IMR-90 (cell line): ENCODE measurements at regions not wholly inside any gene's neighbourhood (a gene's known extent, or its start where the extent isn't known, plus 50 kb on each side); places are given as distances from the start of the nearest gene placed in this dataset.

ENCODE experiments used
- ATAC-seq: fragments of 200-7000 bp; cut with Tn5 transposase; 2 replicates; pipeline ENCODE4 v1.9.1; 2020; ENCODE audit warnings: low read depth, mild to moderate bottlenecking, moderate library complexity
- BruUV-seq: library from RNA; stranded (reverse); fragments of 400-500 nt; replicated peaks from 2 replicates; lab custom pipeline; 2021; lab: Mats Ljungman, UMichigan
- CTCF ChIA-PET: fragments of 300-600 bp; formaldehyde crosslinking; extraction: SDS; loops from one replicate; lab custom pipeline; 2021; ENCODE audit warnings: antibody characterized with exemption; lab: Yijun Ruan, JAX
- POLR2A ChIA-PET: fragments of 300-600 bp; sonication (Branson Sonifier 250); formaldehyde crosslinking; loops from one replicate; lab custom pipeline; 2022; ENCODE audit warnings: antibody characterized with exemption; ENCODE audit not compliant: unreplicated experiment; lab: Charles Lee
- DNase-seq: peaks from one replicate; pipeline ENCODE4 v3.0.0; 2013
- H2AFZ ChIP-seq: replicated peaks from 2 replicates; pipeline ENCODE3; 2013; ENCODE audit warnings: low read length, mild to moderate bottlenecking; ENCODE audit not compliant: poor library complexity
- H2AK5ac ChIP-seq: 2 replicates; pipeline ENCODE4 v1.6.1; 2013; ENCODE audit warnings: low read depth, low read length, inconsistent platforms
- H2AK9ac ChIP-seq: replicated peaks from 2 replicates; pipeline ENCODE3; 2013; ENCODE audit warnings: mild to moderate bottlenecking, low read depth, low read length, moderate library complexity; ENCODE audit not compliant: poor library complexity
- H2BK120ac ChIP-seq: 2 replicates; pipeline ENCODE4 v1.6.1; 2013; ENCODE audit warnings: low read depth, low read length, inconsistent platforms
- H2BK15ac ChIP-seq: 3 replicates; pipeline ENCODE4 v1.6.1; 2013; ENCODE audit warnings: low read depth, low read length, inconsistent platforms
- H2BK20ac ChIP-seq: 2 replicates; pipeline ENCODE4 v1.6.1; 2013; ENCODE audit warnings: low read depth, mild to moderate bottlenecking, inconsistent platforms, low read length, moderate library complexity
- H2BK5ac ChIP-seq: 2 replicates; pipeline ENCODE4 v1.6.1; 2013; ENCODE audit warnings: mild to moderate bottlenecking, low read depth, low read length, inconsistent platforms; ENCODE audit not compliant: poor library complexity, severe bottlenecking
- H3K14ac ChIP-seq: replicated peaks from 2 replicates; pipeline ENCODE4 v1.6.1; 2013; ENCODE audit warnings: low read depth, low read length, inconsistent platforms
- H3K18ac ChIP-seq: 2 replicates; pipeline ENCODE4 v1.6.1; 2013; ENCODE audit warnings: low read depth, low read length, control low read depth
- H3K23ac ChIP-seq: 2 replicates; pipeline ENCODE4 v1.6.1; 2013; ENCODE audit warnings: low read depth, low read length, inconsistent platforms
- H3K27ac ChIP-seq: 2 replicates; pipeline ENCODE4 v1.5.1; 2013; ENCODE audit warnings: mild to moderate bottlenecking, control low read depth, low read length; ENCODE audit not compliant: insufficient read depth
- H3K27me3 ChIP-seq: 2 replicates; pipeline ENCODE4 v1.6.1; 2013; ENCODE audit warnings: low read length; ENCODE audit not compliant: control insufficient read depth, insufficient read depth
- H3K36me3 ChIP-seq: 2 replicates; pipeline ENCODE4 v1.6.1; 2013; ENCODE audit warnings: low read length, mixed read lengths; ENCODE audit not compliant: control insufficient read depth, insufficient read depth
- H3K4ac ChIP-seq: 2 replicates; pipeline ENCODE4 v1.6.1; 2013; ENCODE audit warnings: low read depth, low read length, inconsistent platforms
- H3K4me1 ChIP-seq: 2 replicates; pipeline ENCODE4 v1.6.1; 2013; ENCODE audit warnings: low read length, mixed read lengths; ENCODE audit not compliant: control insufficient read depth, insufficient read depth
- H3K4me2 ChIP-seq: 2 replicates; pipeline ENCODE4 v1.6.1; 2013; ENCODE audit warnings: low read depth, mild to moderate bottlenecking, control low read depth, low read length, moderate library complexity
- H3K4me3 ChIP-seq: 2 replicates; pipeline ENCODE4 v1.5.1; 2013; ENCODE audit warnings: low read depth, mild to moderate bottlenecking, control low read depth, low read length, moderate library complexity; ENCODE audit not compliant: insufficient read depth
- H3K56ac ChIP-seq: 2 replicates; pipeline ENCODE4 v1.6.1; 2013; ENCODE audit warnings: low read length, inconsistent platforms; ENCODE audit not compliant: insufficient read depth; ENCODE audit errors: extremely low read depth
- H3K79me1 ChIP-seq, 2 experiments: 2 replicates each; pipeline ENCODE4 v1.6.1; 2013; ENCODE audit warnings: low read length in 2 of 2, inconsistent platforms in 1 of 2, low read depth in 1 of 2
- H3K9ac ChIP-seq: 2 replicates; pipeline ENCODE4 v1.6.1; 2013; ENCODE audit warnings: low read depth, low read length, control low read depth
- H3K9me1 ChIP-seq: 2 replicates; pipeline ENCODE4 v1.6.1; 2013; ENCODE audit warnings: low read length, inconsistent platforms; ENCODE audit not compliant: insufficient read depth
- H3K9me3 ChIP-seq: 2 replicates; pipeline ENCODE4 v1.6.1; 2013; ENCODE audit warnings: low read length; ENCODE audit not compliant: control insufficient read depth, insufficient read depth
- H4K20me1 ChIP-seq: 2 replicates; pipeline ENCODE4 v1.6.1; 2013; ENCODE audit warnings: low read length, inconsistent platforms; ENCODE audit not compliant: insufficient read depth
- H4K5ac ChIP-seq: 2 replicates; pipeline ENCODE4 v1.6.1; 2013; ENCODE audit warnings: mild to moderate bottlenecking, low read depth, low read length, control low read depth
- H4K8ac ChIP-seq, 2 experiments: 2 replicates each; pipeline ENCODE4 v1.6.1; 2013; ENCODE audit warnings: low read depth in 2 of 2, low read length in 2 of 2, control low read depth in 1 of 2, inconsistent platforms in 1 of 2
- H4K91ac ChIP-seq: 2 replicates; pipeline ENCODE4 v1.6.1; 2013; ENCODE audit warnings: low read depth, low read length, inconsistent platforms; ENCODE audit not compliant: insufficient read depth
- CHD1 ChIP-seq: IDR thresholded peaks from 2 replicates; pipeline ENCODE4 v1.6.1; 2012; ENCODE audit warnings: low read depth, low read length, improper control_type of control experiment
- CTCF ChIP-seq: conservative IDR thresholded peaks from 2 replicates; pipeline ENCODE4 v1.5.1; 2012; ENCODE audit warnings: mild to moderate bottlenecking, low read depth, low read length, improper control_type of control experiment
- ELK1 ChIP-seq: fragments of 150-350 bp; IDR thresholded peaks from 2 replicates; pipeline ENCODE4 v1.6.1; 2016; ENCODE audit warnings: low read depth, mild to moderate bottlenecking, low read length, moderate library complexity, borderline replicate concordance
- FOS ChIP-seq: fragments of 150-350 bp; IDR thresholded peaks from 2 replicates; pipeline ENCODE4 v1.6.1; 2016; ENCODE audit warnings: low read depth, low read length
- MAFK ChIP-seq: IDR thresholded peaks from 2 replicates; pipeline ENCODE4 v1.6.1; 2012; ENCODE audit warnings: low read depth, low read length, improper control_type of control experiment
- MAZ ChIP-seq: IDR thresholded peaks from 2 replicates; pipeline ENCODE4 v1.6.1; 2012; ENCODE audit warnings: low read depth, mild to moderate bottlenecking, low read length, improper control_type of control experiment, moderate library complexity, borderline replicate concordance
- NFE2L2 ChIP-seq: fragments of 150-350 bp; IDR thresholded peaks from 2 replicates; pipeline ENCODE4 v1.6.1; 2016; ENCODE audit warnings: low read depth, mild to moderate bottlenecking, low read length
- POLR2A ChIP-seq: IDR thresholded peaks from 2 replicates; pipeline ENCODE4 v1.6.1; 2012; ENCODE audit warnings: mild to moderate bottlenecking, low read depth, low read length
- RCOR1 ChIP-seq: IDR thresholded peaks from 2 replicates; pipeline ENCODE4 v1.6.1; 2012; ENCODE audit warnings: mild to moderate bottlenecking, low read length, improper control_type of control experiment; ENCODE audit not compliant: insufficient replicate concordance
- RFX5 ChIP-seq: IDR thresholded peaks from 2 replicates; pipeline ENCODE4 v1.8.0; 2012; ENCODE audit warnings: low read depth, mild to moderate bottlenecking, low read length, moderate library complexity
- SMC3 ChIP-seq: fragments of 150-350 bp; IDR thresholded peaks from 2 replicates; pipeline ENCODE4 v1.6.1; 2016; ENCODE audit warnings: low read depth, mild to moderate bottlenecking, antibody characterized with exemption, low read length, moderate library complexity
- USF2 ChIP-seq: fragments of 150-350 bp; IDR thresholded peaks from 2 replicates; pipeline ENCODE4 v1.6.1; 2017; ENCODE audit warnings: mild to moderate bottlenecking, antibody characterized with exemption, low read length, low read depth
- WGBS, 2 experiments: methylation state at CpG; one replicate each; pipeline versions ENCODE4 v1.1.5 to v1.1.7; 2013; ENCODE audit warnings: missing lambda C conversion rate in 2 of 2; ENCODE audit not compliant: insufficient read length in 1 of 2; ENCODE audit errors: extremely low coverage in 2 of 2; 5-methylcytosine and 5-hydroxymethylcytosine counted together
- dilution Hi-C: fragments of 300-500 bp; cut with HindIII; formaldehyde crosslinking; loops from one replicate; pipeline ENCODE4 v1.14.3; 2018; ENCODE audit warnings: low sequenced_read_pairs; ENCODE audit not compliant: unreplicated experiment
- in situ Hi-C: fragments of 300-500 bp; cut with MboI; formaldehyde crosslinking; loops from 3 replicates; pipeline ENCODE4 v1.14.3; 2019; ENCODE audit warnings: low sequenced_read_pairs, inconsistent platforms, mixed read lengths
- intact Hi-C: fragments of 100-400 bp; cut with micrococcal nuclease; formaldehyde crosslinking; loops from 2 replicates; pipeline ENCODE4 v1.10.0; 2022

- H3K27ac ChIP-seq: no peak overlapping the region
- H3K9me3 ChIP-seq: no peaks in the 10 kb centered on the region
- H4K5ac ChIP-seq: no peak overlapping the region
- no peak overlapping the region for H3K4me3 ChIP-seq
- H3K79me1 ChIP-seq: no peaks in the 10 kb centered on the region
- no peaks in the 10 kb centered on the region for H3K36me3 ChIP-seq
- H2BK15ac ChIP-seq: no peak overlapping the region
- H3K4ac ChIP-seq: no peak overlapping the region
- H2AFZ ChIP-seq: no peak overlapping the region
- H2BK5ac ChIP-seq: no peak overlapping the region
- no peak overlapping the region for H4K91ac ChIP-seq
- no peak overlapping the region for H3K4me2 ChIP-seq
- no peak overlapping the region for H3K23ac ChIP-seq
- POLR2A ChIA-PET: no interaction called here
- 78% methylated on average over 5 of the region's 14 CpGs; no CpG with 5 or more reads in 1 of the 2 experiments for WGBS, 2 experiments
- H3K18ac ChIP-seq: no peak overlapping the region
- no peaks in the 10 kb centered on the region for H3K9me1 ChIP-seq
- DNase-seq (no peak), ATAC-seq (no peak)
- H3K4me1 ChIP-seq: no peaks in the 10 kb centered on the region
- TF ChIP-seq CHD1: no peak
- TF ChIP-seq FOS: no peak
- no peak for TF ChIP-seq CTCF
- no peak for TF ChIP-seq SMC3
- TF ChIP-seq RFX5: no peak
- TF ChIP-seq MAZ: no peak
- no peak for TF ChIP-seq MAFK
- TF ChIP-seq ELK1: no peak
- TF ChIP-seq NFE2L2: no peak
- no peak for TF ChIP-seq RCOR1
- TF ChIP-seq USF2: no peak
- TF ChIP-seq POLR2A: no peak
- H3K56ac ChIP-seq: no peak overlapping the region
- in situ Hi-C loops: no loop called here
- no peak overlapping the region for H3K14ac ChIP-seq
- no peak overlapping the region for H4K8ac ChIP-seq
- dilution Hi-C loops: no loop called here
- intact Hi-C loops: no loop called here
- H2BK20ac ChIP-seq: no peak overlapping the region
- no peaks in the 10 kb centered on the region for H4K20me1 ChIP-seq
- CTCF ChIA-PET: no interaction called here
- H2AK5ac ChIP-seq: no peak overlapping the region
- H2AK9ac ChIP-seq: no peak overlapping the region
- no TSS peak for BruUV-seq
- peaks cover 2% of the 10 kb centered on the region; the same call in 1 of the 2 replicates for H3K27me3 ChIP-seq
- no peak overlapping the region for H2BK120ac ChIP-seq
- no peak overlapping the region for H3K9ac ChIP-seq
Measured at GRCh38 chr9:7266911-7267595, 509.3 kb downstream of the KDM4C start.
